ENCODE measurements at regions not wholly inside any gene's neighbourhood (a gene's known extent, or its start where the extent isn't known, plus 50 kb on each side); places are given as distances from the start of the nearest gene placed in this dataset.

- H3K36me3 ChIP-seq (ENCODE audit: control insufficient read depth in 2 of 2, insufficient read depth in 2 of 2, low read length in 1 of 2) = no peaks in the 10 kb centered on the region
- no peak overlapping the region for H3K27ac ChIP-seq (ENCODE audit: low read depth in 2 of 2, low read length in 1 of 2)
- no peaks in the 10 kb centered on the region for H3K9me3 ChIP-seq (ENCODE audit: control insufficient read depth in 2 of 2, insufficient read depth in 1 of 2, low read depth in 1 of 2, low read length in 1 of 2)
- no peaks in the 10 kb centered on the region for H3K27me3 ChIP-seq (ENCODE audit: control insufficient read depth in 1 of 2, insufficient read depth in 2 of 2, low read length in 2 of 2)
- H3K4me3 ChIP-seq (ENCODE audit: low read depth in 1 of 2, low read length in 2 of 2) = no peak overlapping the region
- 77 to 88% methylated on average over 2 of the region's 2 CpGs for WGBS, 2 donors
- H3K4me1 ChIP-seq (ENCODE audit: control insufficient read depth in 2 of 2, insufficient read depth in 2 of 2, low read length in 1 of 2) = no peaks in the 10 kb centered on the region
These were observed 177.0 kb downstream of the ST8SIA4 start for GRCh38 chr5:100726116-100726515.

GRCh38 chr5:100731768-100732167, 171.3 kb downstream of the ST8SIA4 start:
- no peak overlapping the region for H3K4me3 ChIP-seq (ENCODE audit: low read depth in 1 of 2, low read length in 2 of 2)
- no peaks in the 10 kb centered on the region for H3K27me3 ChIP-seq (ENCODE audit: control insufficient read depth in 1 of 2, insufficient read depth in 2 of 2, low read length in 2 of 2)
- H3K9me3 ChIP-seq (ENCODE audit: control insufficient read depth in 2 of 2, insufficient read depth in 1 of 2, low read depth in 1 of 2, low read length in 1 of 2) = no peaks in the 10 kb centered on the region
- H3K27ac ChIP-seq (ENCODE audit: low read depth in 2 of 2, low read length in 1 of 2) = no peak overlapping the region
- H3K36me3 ChIP-seq (ENCODE audit: control insufficient read depth in 2 of 2, insufficient read depth in 2 of 2, low read length in 1 of 2) = no peaks in the 10 kb centered on the region
- 36 to 38% methylated on average over 6 of the region's 6 CpGs for WGBS, 2 donors
- H3K4me1 ChIP-seq (ENCODE audit: control insufficient read depth in 2 of 2, insufficient read depth in 2 of 2, low read length in 1 of 2) = no peaks in the 10 kb centered on the region

GRCh38 chr5:100746730-100747129, 156.4 kb downstream of the ST8SIA4 start:
- WGBS, 2 donors = 43 to 50% methylated on average over 1 of the region's 1 CpG
- Histone ChIP-seq H3K36me3 (ENCODE audit: control insufficient read depth in 2 of 2, insufficient read depth in 2 of 2, low read length in 1 of 2) (no peaks in the 10 kb centered on the region), H3K4me1 (ENCODE audit: control insufficient read depth in 2 of 2, insufficient read depth in 2 of 2, low read length in 1 of 2) (no peaks in the 10 kb centered on the region)

GRCh38 chr5:100749771-100750284, 153.3 kb downstream of the ST8SIA4 start:
- H3K27ac ChIP-seq (ENCODE audit: low read depth in 2 of 2, low read length in 1 of 2) = no peak overlapping the region
- H3K27me3 ChIP-seq (ENCODE audit: control insufficient read depth in 1 of 2, insufficient read depth in 2 of 2, low read length in 2 of 2) = no peaks in the 10 kb centered on the region
- no peak overlapping the region for H3K4me3 ChIP-seq (ENCODE audit: low read depth in 1 of 2, low read length in 2 of 2)
- no peaks in the 10 kb centered on the region for H3K4me1 ChIP-seq (ENCODE audit: control insufficient read depth in 2 of 2, insufficient read depth in 2 of 2, low read length in 1 of 2)
- WGBS, 2 donors = 79 to 83% methylated on average over 8 of the region's 8 CpGs
- no peaks in the 10 kb centered on the region for H3K9me3 ChIP-seq (ENCODE audit: control insufficient read depth in 2 of 2, insufficient read depth in 1 of 2, low read depth in 1 of 2, low read length in 1 of 2)
- no peaks in the 10 kb centered on the region for H3K36me3 ChIP-seq (ENCODE audit: control insufficient read depth in 2 of 2, insufficient read depth in 2 of 2, low read length in 1 of 2)

More at GRCh38 chr5:100746730-100747129, 156.4 kb downstream of the ST8SIA4 start:
- Histone ChIP-seq H3K27ac (ENCODE audit: low read depth in 2 of 2, low read length in 1 of 2) (no peak overlapping the region), H3K27me3 (ENCODE audit: control insufficient read depth in 1 of 2, insufficient read depth in 2 of 2, low read length in 2 of 2) (no peaks in the 10 kb centered on the region), H3K9me3 (ENCODE audit: control insufficient read depth in 2 of 2, insufficient read depth in 1 of 2, low read depth in 1 of 2, low read length in 1 of 2) (no peaks in the 10 kb centered on the region), H3K4me3 (ENCODE audit: low read depth in 1 of 2, low read length in 2 of 2) (no peak overlapping the region)

GRCh38 chr5:100755435-100755834, 147.6 kb downstream of the ST8SIA4 start:
- 76 to 78% methylated on average over 2 of the region's 2 CpGs for WGBS, 2 donors
- H3K27ac ChIP-seq (ENCODE audit: low read depth in 2 of 2, low read length in 1 of 2) = no peak overlapping the region
- no peaks in the 10 kb centered on the region for H3K9me3 ChIP-seq (ENCODE audit: control insufficient read depth in 2 of 2, insufficient read depth in 1 of 2, low read depth in 1 of 2, low read length in 1 of 2)
- no peaks in the 10 kb centered on the region for H3K4me1 ChIP-seq (ENCODE audit: control insufficient read depth in 2 of 2, insufficient read depth in 2 of 2, low read length in 1 of 2)
- no peak overlapping the region for H3K4me3 ChIP-seq (ENCODE audit: low read depth in 1 of 2, low read length in 2 of 2)
- H3K36me3 ChIP-seq (ENCODE audit: control insufficient read depth in 2 of 2, insufficient read depth in 2 of 2, low read length in 1 of 2) = no peaks in the 10 kb centered on the region
- H3K27me3 ChIP-seq (ENCODE audit: control insufficient read depth in 1 of 2, insufficient read depth in 2 of 2, low read length in 2 of 2) = no peaks in the 10 kb centered on the region

Measured in esophagus (tissue), 2 donors.